ENCODE measurements at regions not wholly inside any gene's neighbourhood (a gene's known extent, or its start where the extent isn't known, plus 50 kb on each side); places are given as distances from the start of the nearest gene placed in this dataset.
A peak's percentile ranks its signal among the peaks of the same experiment; 100 is the strongest.
"Not testable (repeated sequence)": the region's sequence is repeated elsewhere in the genome, so short reads cannot be mapped to it uniquely, and the experiment has no call there.

- Histone ChIP-seq H3K4me1 (ENCODE audit: control insufficient read depth in 3 of 3, insufficient read depth in 2 of 3, low read depth in 1 of 3, low read length in 2 of 3) (no peaks in the 10 kb centered on the region), H3K27ac (ENCODE audit: low read depth in 1 of 3, low read length in 2 of 3) (no peak overlapping the region), H3K9me3 (ENCODE audit: control insufficient read depth in 2 of 2, insufficient read depth in 1 of 2, low read depth in 1 of 2, low read length in 1 of 2) (no peaks in the 10 kb centered on the region), H3K27me3 (ENCODE audit: control insufficient read depth in 3 of 3, insufficient read depth in 3 of 3, low read length in 3 of 3) (no peaks in the 10 kb centered on the region), H3K36me3 (ENCODE audit: control insufficient read depth in 3 of 3, insufficient read depth in 2 of 3, low read depth in 1 of 3, low read length in 3 of 3) (no peaks in the 10 kb centered on the region), H3K4me3 (ENCODE audit: low read depth in 1 of 3, low read length in 3 of 3) (no peak overlapping the region)
- WGBS, 3 donors, result 79 to 96% (median 89%) methylated on average over 1 of the region's 1 CpG
- DNase-seq, result no peak
- no peak for FAIRE-seq
Observed at GRCh38 chr5:97498657-97499056, 315.6 kb upstream of the RIOK2 start.

- Histone ChIP-seq H3K27me3 (ENCODE audit: control insufficient read depth in 3 of 3, insufficient read depth in 3 of 3, low read length in 3 of 3) (no peaks in the 10 kb centered on the region), H3K36me3 (ENCODE audit: control insufficient read depth in 3 of 3, insufficient read depth in 2 of 3, low read depth in 1 of 3, low read length in 3 of 3) (no peaks in the 10 kb centered on the region), H3K4me3 (ENCODE audit: low read depth in 1 of 3, low read length in 3 of 3) (no peak overlapping the region), H3K27ac (ENCODE audit: low read depth in 1 of 3, low read length in 2 of 3) (no peak overlapping the region), H3K4me1 (ENCODE audit: control insufficient read depth in 3 of 3, insufficient read depth in 2 of 3, low read depth in 1 of 3, low read length in 2 of 3) (no peaks in the 10 kb centered on the region), H3K9me3 (ENCODE audit: control insufficient read depth in 2 of 2, insufficient read depth in 1 of 2, low read depth in 1 of 2, low read length in 1 of 2) (no peaks in the 10 kb centered on the region)
- DNase-seq (no peak), FAIRE-seq (no peak)
- WGBS, 3 donors, result 55 to 79% (median 78%) methylated on average over 6 of the region's 6 CpGs
Observed at GRCh38 chr5:97499605-97500004, 316.6 kb upstream of the RIOK2 start.

- Histone ChIP-seq H3K36me3 (ENCODE audit: control insufficient read depth in 3 of 3, insufficient read depth in 2 of 3, low read depth in 1 of 3, low read length in 3 of 3) (no peaks in the 10 kb centered on the region), H3K4me3 (ENCODE audit: low read depth in 1 of 3, low read length in 3 of 3) (no peak overlapping the region), H3K9me3 (ENCODE audit: control insufficient read depth in 2 of 2, insufficient read depth in 1 of 2, low read depth in 1 of 2, low read length in 1 of 2) (no peaks in the 10 kb centered on the region), H3K27ac (ENCODE audit: low read depth in 1 of 3, low read length in 2 of 3) (no peak overlapping the region), H3K4me1 (ENCODE audit: control insufficient read depth in 3 of 3, insufficient read depth in 2 of 3, low read depth in 1 of 3, low read length in 2 of 3) (no peaks in the 10 kb centered on the region), H3K27me3 (ENCODE audit: control insufficient read depth in 3 of 3, insufficient read depth in 3 of 3, low read length in 3 of 3) (no peaks in the 10 kb centered on the region)
- 59 to 78% (median 69%) methylated on average over 3 of the region's 3 CpGs for WGBS, 3 donors
- FAIRE-seq (no peak), DNase-seq (no peak)
Observed at GRCh38 chr5:97501286-97501964, 318.4 kb upstream of the RIOK2 start.

GRCh38 chr5:97501965-97502305 is 318.9 kb upstream of the RIOK2 start:
- no peaks in the 10 kb centered on the region for H3K27me3 ChIP-seq (ENCODE audit: control insufficient read depth in 3 of 3, insufficient read depth in 3 of 3, low read length in 3 of 3)
- FAIRE-seq (no peak), DNase-seq (no peak)
- H3K36me3 ChIP-seq (ENCODE audit: control insufficient read depth in 3 of 3, insufficient read depth in 2 of 3, low read depth in 1 of 3, low read length in 3 of 3), result no peaks in the 10 kb centered on the region
- no peak overlapping the region for H3K27ac ChIP-seq (ENCODE audit: low read depth in 1 of 3, low read length in 2 of 3)
- H3K9me3 ChIP-seq (ENCODE audit: control insufficient read depth in 2 of 2, insufficient read depth in 1 of 2, low read depth in 1 of 2, low read length in 1 of 2), result no peaks in the 10 kb centered on the region
- H3K4me1 ChIP-seq (ENCODE audit: control insufficient read depth in 3 of 3, insufficient read depth in 2 of 3, low read depth in 1 of 3, low read length in 2 of 3), result no peaks in the 10 kb centered on the region
- 61 to 86% (median 74%) methylated on average over 3 of the region's 3 CpGs for WGBS, 3 donors
- H3K4me3 ChIP-seq (ENCODE audit: low read depth in 1 of 3, low read length in 3 of 3), result no peak overlapping the region

- no peak for FAIRE-seq
Observed at GRCh38 chr5:97508864-97509263, 325.8 kb upstream of the RIOK2 start.

GRCh38 chr5:97519565-97519964 is 336.5 kb upstream of the RIOK2 start:
- H3K9me3 ChIP-seq (ENCODE audit: control insufficient read depth in 2 of 2, insufficient read depth in 1 of 2, low read depth in 1 of 2, low read length in 1 of 2); H3K36me3 ChIP-seq (ENCODE audit: control insufficient read depth in 3 of 3, insufficient read depth in 2 of 3, low read depth in 1 of 3, low read length in 3 of 3); FAIRE-seq; H3K4me1 ChIP-seq (ENCODE audit: control insufficient read depth in 3 of 3, insufficient read depth in 2 of 3, low read depth in 1 of 3, low read length in 2 of 3); H3K4me3 ChIP-seq (ENCODE audit: low read depth in 1 of 3, low read length in 3 of 3); DNase-seq; H3K27ac ChIP-seq (ENCODE audit: low read depth in 1 of 3, low read length in 2 of 3); H3K27me3 ChIP-seq (ENCODE audit: control insufficient read depth in 3 of 3, insufficient read depth in 3 of 3, low read length in 3 of 3): not testable (repeated sequence)
- 81 to 92% (median 90%) methylated on average over 22 of the region's 22 CpGs for WGBS, 3 donors

More at GRCh38 chr5:97508864-97509263, 325.8 kb upstream of the RIOK2 start:
- Histone ChIP-seq H3K27ac (ENCODE audit: low read depth in 1 of 3, low read length in 2 of 3) (no peak overlapping the region), H3K4me1 (ENCODE audit: control insufficient read depth in 3 of 3, insufficient read depth in 2 of 3, low read depth in 1 of 3, low read length in 2 of 3) (no peaks in the 10 kb centered on the region), H3K4me3 (ENCODE audit: low read depth in 1 of 3, low read length in 3 of 3) (no peak overlapping the region), H3K9me3 (ENCODE audit: control insufficient read depth in 2 of 2, insufficient read depth in 1 of 2, low read depth in 1 of 2, low read length in 1 of 2) (no peaks in the 10 kb centered on the region), H3K27me3 (ENCODE audit: control insufficient read depth in 3 of 3, insufficient read depth in 3 of 3, low read length in 3 of 3) (no peaks in the 10 kb centered on the region), H3K36me3 (ENCODE audit: control insufficient read depth in 3 of 3, insufficient read depth in 2 of 3, low read depth in 1 of 3, low read length in 3 of 3) (no peaks in the 10 kb centered on the region)
- no peak for DNase-seq
- WGBS, 3 donors, result 65 to 81% (median 81%) methylated on average over 1 of the region's 1 CpG

GRCh38 chr5:97523336-97523735 is 340.3 kb upstream of the RIOK2 start:
- no CpG with 5 or more reads among the region's 2 CpGs for WGBS, 3 donors
- not testable (repeated sequence) for H3K4me1 ChIP-seq (ENCODE audit: control insufficient read depth in 3 of 3, insufficient read depth in 2 of 3, low read depth in 1 of 3, low read length in 2 of 3); H3K27me3 ChIP-seq (ENCODE audit: control insufficient read depth in 3 of 3, insufficient read depth in 3 of 3, low read length in 3 of 3); H3K4me3 ChIP-seq (ENCODE audit: low read depth in 1 of 3, low read length in 3 of 3); H3K9me3 ChIP-seq (ENCODE audit: control insufficient read depth in 2 of 2, insufficient read depth in 1 of 2, low read depth in 1 of 2, low read length in 1 of 2); DNase-seq; H3K36me3 ChIP-seq (ENCODE audit: control insufficient read depth in 3 of 3, insufficient read depth in 2 of 3, low read depth in 1 of 3, low read length in 3 of 3); FAIRE-seq; H3K27ac ChIP-seq (ENCODE audit: low read depth in 1 of 3, low read length in 2 of 3)

GRCh38 chr5:97525780-97526179 is 342.7 kb upstream of the RIOK2 start:
- WGBS, 3 donors, result 30 to 51% (median 42%) methylated on average over 2 of the region's 2 CpGs
- Histone ChIP-seq H3K4me1 (ENCODE audit: control insufficient read depth in 3 of 3, insufficient read depth in 2 of 3, low read depth in 1 of 3, low read length in 2 of 3) (no peaks in the 10 kb centered on the region), H3K4me3 (ENCODE audit: low read depth in 1 of 3, low read length in 3 of 3) (no peak overlapping the region), H3K36me3 (ENCODE audit: control insufficient read depth in 3 of 3, insufficient read depth in 2 of 3, low read depth in 1 of 3, low read length in 3 of 3) (no peaks in the 10 kb centered on the region), H3K27me3 (ENCODE audit: control insufficient read depth in 3 of 3, insufficient read depth in 3 of 3, low read length in 3 of 3) (no peaks in the 10 kb centered on the region), H3K27ac (ENCODE audit: low read depth in 1 of 3, low read length in 2 of 3) (no peak overlapping the region), H3K9me3 (ENCODE audit: control insufficient read depth in 2 of 2, insufficient read depth in 1 of 2, low read depth in 1 of 2, low read length in 1 of 2) (no peaks in the 10 kb centered on the region)
- DNase-seq, result peak in 1 of 2 donors; percentile 39
- FAIRE-seq, result no peak

GRCh38 chr5:97528941-97529340 is 345.9 kb upstream of the RIOK2 start:
- WGBS, 3 donors, result 15 to 31% (median 28%) methylated on average over 4 of the region's 4 CpGs
- DNase-seq, result no peak
- Histone ChIP-seq H3K36me3 (ENCODE audit: control insufficient read depth in 3 of 3, insufficient read depth in 2 of 3, low read depth in 1 of 3, low read length in 3 of 3) (no peaks in the 10 kb centered on the region), H3K27me3 (ENCODE audit: control insufficient read depth in 3 of 3, insufficient read depth in 3 of 3, low read length in 3 of 3) (no peaks in the 10 kb centered on the region), H3K27ac (ENCODE audit: low read depth in 1 of 3, low read length in 2 of 3) (no peak overlapping the region), H3K4me3 (ENCODE audit: low read depth in 1 of 3, low read length in 3 of 3) (no peak overlapping the region), H3K9me3 (ENCODE audit: control insufficient read depth in 2 of 2, insufficient read depth in 1 of 2, low read depth in 1 of 2, low read length in 1 of 2) (no peaks in the 10 kb centered on the region), H3K4me1 (ENCODE audit: control insufficient read depth in 3 of 3, insufficient read depth in 2 of 3, low read depth in 1 of 3, low read length in 2 of 3) (peaks cover 0 to 6% (median 0%) of the 10 kb centered on the region in 3 donors)
- no peak for FAIRE-seq
